K562 (cell line): ENCODE measurements at regions not wholly inside any gene's neighbourhood (a gene's known extent, or its start where the extent isn't known, plus 50 kb on each side); places are given as distances from the start of the nearest gene placed in this dataset.

ENCODE experiments used
- ATAC-seq: fragments of 200-7000 bp; cut with Tn5 transposase; 3 replicates; pipeline ENCODE4 v1.9.1; 2020; ENCODE audit warnings: moderate library complexity
- BruUV-seq: library from RNA; stranded (reverse); fragments of 400-500 nt; replicated peaks from 2 replicates; lab custom pipeline; 2021; lab: Mats Ljungman, UMichigan
- CTCF ChIA-PET: fragments of 300-600 bp; formaldehyde crosslinking; extraction: SDS; loops from one replicate; lab custom pipeline; 2021; ENCODE audit warnings: low intra/inter-chr PET ratio; lab: Yijun Ruan, JAX
- POLR2A ChIA-PET: fragments of 300-600, 350-650 bp; sonication (Branson Sonifier 250); formaldehyde crosslinking; extraction: SDS; loops from one replicate; lab custom pipeline; 2021; ENCODE audit warnings: antibody characterized with exemption, inconsistent platforms; lab: Yijun Ruan, JAX
- DNase-seq, 4 experiments: peaks; one replicate each; pipeline versions ENCODE4 v3.0.0 to v3.0.0-alpha.2; 2011 to 2018; ENCODE audit warnings: low spot score in 3 of 4, mixed read lengths in 3 of 4; ENCODE audit errors: extremely low read depth in 1 of 4
- FAIRE-seq: peaks from 2 replicates; lab custom pipeline; 2011; peaks lifted over from hg19 to GRCh38; lab: Jason Lieb, UNC
- H2AFZ ChIP-seq: 2 replicates; pipeline ENCODE4 v1.6.0; 2011; ENCODE audit warnings: low read depth, low read length, control low read depth, inconsistent platforms
- H3K27ac ChIP-seq: fragments of 200-600 bp; 3 replicates; pipeline ENCODE4 v1.8.0; 2011; ENCODE audit warnings: low read depth, mild to moderate bottlenecking, control low read depth, inconsistent platforms, low read length, moderate library complexity, mixed read lengths; ENCODE audit errors: extremely low read depth
- H3K27me3 ChIP-seq, 2 experiments: fragments of 300-600 bp in 1 of 2; 2 replicates in 1 of 2; 3 replicates in 1 of 2; pipeline versions ENCODE4 v1.6.0 to v1.8.0; 2011; ENCODE audit warnings: inconsistent platforms in 2 of 2, low read length in 2 of 2, mild to moderate bottlenecking in 1 of 2, mixed read lengths in 1 of 2, moderate library complexity in 1 of 2; ENCODE audit not compliant: control insufficient read depth in 2 of 2, insufficient read depth in 2 of 2
- H3K36me3 ChIP-seq: fragments of 300-600 bp; 3 replicates; pipeline ENCODE4 v1.8.0; 2011; ENCODE audit warnings: mild to moderate bottlenecking, low read length, inconsistent platforms; ENCODE audit not compliant: control insufficient read depth, insufficient read depth
- H3K4me1 ChIP-seq, 2 experiments: fragments of 200-600 bp in 1 of 2; replicated peaks in 1 of 2; 2 replicates in 1 of 2; 3 replicates in 1 of 2; pipeline versions ENCODE4 v1.5.1 to v1.8.0; 2011; ENCODE audit warnings: inconsistent platforms in 2 of 2, low read length in 2 of 2, mild to moderate bottlenecking in 1 of 2, mixed read lengths in 1 of 2, moderate library complexity in 1 of 2; ENCODE audit not compliant: control insufficient read depth in 2 of 2, insufficient read depth in 2 of 2
- H3K4me2 ChIP-seq: 2 replicates; pipeline ENCODE4 v1.6.1; 2011; ENCODE audit warnings: low read length, control low read depth, inconsistent platforms, mixed read lengths; ENCODE audit not compliant: insufficient read depth
- H3K4me3 ChIP-seq: fragments of 200-600 bp; sonication (generic), shearing (Covaris generic); 2 replicates; pipeline ENCODE4 v1.5.1; 2016; ENCODE audit warnings: control low read depth, inconsistent platforms
- H3K79me2 ChIP-seq: fragments of 200-600 bp; 3 replicates; pipeline ENCODE4 v1.8.0; 2011; ENCODE audit warnings: low read length, inconsistent platforms; ENCODE audit not compliant: control insufficient read depth, insufficient read depth
- H3K9ac ChIP-seq, 2 experiments: 2 replicates each; pipeline versions ENCODE4 v1.6.0 to v1.6.1; 2011; ENCODE audit warnings: low read depth in 2 of 2, low read length in 2 of 2, control low read depth in 1 of 2, inconsistent platforms in 1 of 2, mild to moderate bottlenecking in 1 of 2, mixed read lengths in 1 of 2; ENCODE audit not compliant: insufficient read depth in 1 of 2
- H3K9me1 ChIP-seq: one replicate; pipeline ENCODE4 v1.6.0; 2011; ENCODE audit warnings: inconsistent platforms, mild to moderate bottlenecking, low read length, moderate library complexity; ENCODE audit not compliant: control insufficient read depth, insufficient read depth
- H3K9me3 ChIP-seq: replicated peaks from 2 replicates; pipeline ENCODE4 v1.5.1; 2011; ENCODE audit warnings: low read depth, low read length, inconsistent platforms; ENCODE audit not compliant: control insufficient read depth, insufficient read depth
- H4K20me1 ChIP-seq: replicated peaks from 2 replicates; pipeline ENCODE4 v1.6.1; 2011; ENCODE audit warnings: low read length, inconsistent platforms, mixed read lengths; ENCODE audit not compliant: control insufficient read depth, insufficient read depth
- FOXJ3 ChIP-seq: sonication (generic); formaldehyde crosslinking; IDR thresholded peaks from 2 replicates; pipeline ENCODE4 v1.4.0; 2020; ENCODE audit warnings: mild to moderate bottlenecking, missing genetic modification reagents
- FOXK2 ChIP-seq, 2 experiments: fragments of 450-650 bp; IDR thresholded peaks in 1 of 2; conservative IDR thresholded peaks in 1 of 2; 2 replicates each; pipeline ENCODE4 v1.6.1; 2016; ENCODE audit warnings: low read depth in 2 of 2, mild to moderate bottlenecking in 1 of 2
- HNRNPL ChIP-seq: fragments of 200-400 bp; formaldehyde crosslinking; IDR thresholded peaks from 2 replicates; pipeline ENCODE4 v1.6.1; 2017; ENCODE audit warnings: low read depth, mild to moderate bottlenecking, low read length
- KHSRP ChIP-seq: fragments of 450-650 bp; IDR thresholded peaks from 2 replicates; pipeline ENCODE4 v1.6.1; 2017
- ZBTB8A ChIP-seq: fragments of 450-650 bp; IDR thresholded peaks from 2 replicates; pipeline ENCODE4 v1.6.1; 2018; ENCODE audit warnings: mild to moderate bottlenecking, moderate library complexity; ENCODE audit not compliant: partially characterized antibody
- WGBS: fragments of 100-300 bp; shearing (Covaris generic); methylation state at CpG from one replicate; pipeline ENCODE4 v1.1.6; 2016; ENCODE audit warnings: low coverage, mixed read lengths; ENCODE audit not compliant: insufficient coverage; ENCODE audit errors: missing lambda C conversion rate; 5-methylcytosine and 5-hydroxymethylcytosine counted together
- in situ Hi-C: fragments of 300-500 bp; cut with MboI; formaldehyde crosslinking; loops from 4 replicates; pipeline ENCODE4 v1.15.0; 2018; ENCODE audit warnings: inconsistent platforms, mixed read lengths
- intact Hi-C: fragments of 100-400 bp; cut with micrococcal nuclease; formaldehyde crosslinking; loops from 2 replicates; pipeline ENCODE4 v1.14.2; 2022
- TF ChIP-seq, protein P1 (sequence below): fragments of 250-450 bp; sonication (Bioruptor Pico); IDR thresholded peaks from 2 replicates; pipeline ENCODE4 v1.5.0; 2022; ENCODE audit warnings: mild to moderate bottlenecking
- TF ChIP-seq, protein P2 (sequence below), 3 experiments: fragments of 200-800 bp in 1 of 3; sonication (Bioruptor generic) in 1 of 3; sonication (generic) in 1 of 3; formaldehyde crosslinking in 1 of 3; IDR thresholded peaks; 2 replicates each; pipeline versions ENCODE4 v1.6.1 to v1.8.0; 2016 to 2022; ENCODE audit warnings: mild to moderate bottlenecking in 2 of 3, missing compliant biosample characterization in 2 of 3, missing genetic modification characterization in 2 of 3, missing genetic modification reagents in 1 of 3

DNA sequence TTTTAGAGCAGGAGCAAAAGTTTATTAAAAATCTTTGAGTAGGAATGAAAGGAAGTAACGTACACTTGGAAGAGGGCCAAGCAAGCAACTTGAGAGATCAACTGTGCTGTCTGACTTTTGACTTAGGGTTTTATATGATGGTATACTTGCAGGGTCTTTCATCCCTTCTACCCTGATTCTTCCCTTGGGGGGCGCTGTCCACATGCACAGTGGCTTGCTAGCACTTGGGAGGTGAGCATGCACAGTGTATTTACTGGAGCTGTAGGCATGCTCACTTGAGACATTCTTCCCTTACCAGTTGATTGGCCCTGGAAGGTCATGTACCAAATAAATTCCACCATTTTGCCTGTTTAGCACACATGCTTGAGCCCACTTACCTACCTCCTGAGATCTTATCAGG is 1001.3 kb upstream of the ADGRL2 start:
- no peaks in the 10 kb centered on the region for H3K79me2 ChIP-seq
- no TSS peak for BruUV-seq

More for the DNA sequence above, 1001.3 kb upstream of the ADGRL2 start:
- Histone ChIP-seq H3K4me1 (no peaks in the 10 kb centered on the region), H3K9me3 (no peaks in the 10 kb centered on the region), H4K20me1 (no peaks in the 10 kb centered on the region), H3K4me2 (no peak overlapping the region), H3K27ac (no peak overlapping the region), H3K4me3 (no peak overlapping the region), H3K9ac (no peak overlapping the region), H2AFZ (no peak overlapping the region), H3K9me1 (no peaks in the 10 kb centered on the region), H3K27me3 (no peaks in the 10 kb centered on the region), H3K36me3 (no peaks in the 10 kb centered on the region)
- POLR2A ChIA-PET, result no interaction called here
- WGBS, result 0% methylated on average over 2 of the region's 2 CpGs
- intact Hi-C loops (no loop called here), in situ Hi-C loops (no loop called here)
- ATAC-seq (no peak), DNase-seq (no peak), FAIRE-seq (no peak)
- TF ChIP-seq HNRNPL, result no peak
- TF ChIP-seq ZBTB8A, result no peak
- TF ChIP-seq, protein P1, sequence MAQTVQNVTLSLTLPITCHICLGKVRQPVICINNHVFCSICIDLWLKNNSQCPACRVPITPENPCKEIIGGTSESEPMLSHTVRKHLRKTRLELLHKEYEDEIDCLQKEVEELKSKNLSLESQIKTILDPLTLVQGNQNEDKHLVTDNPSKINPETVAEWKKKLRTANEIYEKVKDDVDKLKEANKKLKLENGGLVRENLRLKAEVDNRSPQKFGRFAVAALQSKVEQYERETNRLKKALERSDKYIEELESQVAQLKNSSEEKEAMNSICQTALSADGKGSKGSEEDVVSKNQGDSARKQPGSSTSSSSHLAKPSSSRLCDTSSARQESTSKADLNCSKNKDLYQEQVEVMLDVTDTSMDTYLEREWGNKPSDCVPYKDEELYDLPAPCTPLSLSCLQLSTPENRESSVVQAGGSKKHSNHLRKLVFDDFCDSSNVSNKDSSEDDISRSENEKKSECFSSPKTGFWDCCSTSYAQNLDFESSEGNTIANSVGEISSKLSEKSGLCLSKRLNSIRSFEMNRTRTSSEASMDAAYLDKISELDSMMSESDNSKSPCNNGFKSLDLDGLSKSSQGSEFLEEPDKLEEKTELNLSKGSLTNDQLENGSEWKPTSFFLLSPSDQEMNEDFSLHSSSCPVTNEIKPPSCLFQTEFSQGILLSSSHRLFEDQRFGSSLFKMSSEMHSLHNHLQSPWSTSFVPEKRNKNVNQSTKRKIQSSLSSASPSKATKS (CRISPR knock-in tag), result no peak
- TF ChIP-seq, protein P2, sequence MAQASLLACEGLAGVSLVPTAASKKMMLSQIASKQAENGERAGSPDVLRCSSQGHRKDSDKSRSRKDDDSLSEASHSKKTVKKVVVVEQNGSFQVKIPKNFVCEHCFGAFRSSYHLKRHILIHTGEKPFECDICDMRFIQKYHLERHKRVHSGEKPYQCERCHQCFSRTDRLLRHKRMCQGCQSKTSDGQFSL (CRISPR knock-in tag; IDR thresholded peaks at IDR 0.05), result no peak
- TF ChIP-seq, protein P2 (tag; IDR thresholded peaks at IDR 0.05), result no peak
- TF ChIP-seq FOXJ3 (CRISPR knock-in tag), result no peak
- TF ChIP-seq KHSRP, result no peak
- TF ChIP-seq FOXK2 (conservative IDR thresholded peaks at IDR 0.05 in 1 of 2, IDR thresholded peaks at IDR 0.05 in 1 of 2; ENCODE audit: low read depth in 2 of 2), result no peak
- CTCF ChIA-PET, result no interaction called here
